GM12878 (cell line): ENCODE measurements at regions not wholly inside any gene's neighbourhood (a gene's known extent, or its start where the extent isn't known, plus 50 kb on each side); places are given as distances from the start of the nearest gene placed in this dataset.

Experiments
- ATF7 ChIP-seq: fragments of 450-650 bp; IDR thresholded peaks from 2 replicates; pipeline ENCODE4 v1.6.1; 2016; ENCODE audit warnings: low read depth, mild to moderate bottlenecking
- BCL11A ChIP-seq: IDR thresholded peaks from 2 replicates; pipeline ENCODE4 v1.6.1; 2011; ENCODE audit warnings: low read depth, low read length
- BMI1 ChIP-seq: fragments of 450-650 bp; IDR thresholded peaks from 2 replicates; pipeline ENCODE4 v1.6.1; 2016; ENCODE audit warnings: mild to moderate bottlenecking, moderate library complexity, borderline replicate concordance
- CBFB ChIP-seq: IDR thresholded peaks from 2 replicates; pipeline ENCODE4 v1.6.1; 2016; ENCODE audit warnings: antibody characterized with exemption, low read depth
- MEF2A ChIP-seq: IDR thresholded peaks from 2 replicates; pipeline ENCODE4 v1.6.1; 2011; ENCODE audit warnings: low read depth, mild to moderate bottlenecking, low read length, moderate library complexity; ENCODE audit not compliant: insufficient read depth
- MYC ChIP-seq: IDR thresholded peaks from 2 replicates; pipeline ENCODE4 v1.6.1; 2011; ENCODE audit warnings: mild to moderate bottlenecking, low read length, moderate library complexity, inconsistent platforms; ENCODE audit not compliant: insufficient read depth, insufficient replicate concordance, insufficient read length, severe bottlenecking
- NRF1 ChIP-seq: conservative IDR thresholded peaks from 2 replicates; pipeline ENCODE4 v1.6.1; 2011; ENCODE audit warnings: mild to moderate bottlenecking, low read depth, low read length, improper control_type of control experiment
- REST ChIP-seq: IDR thresholded peaks from 2 replicates; pipeline ENCODE4 v1.6.1; 2012; ENCODE audit warnings: mild to moderate bottlenecking, low read depth, low read length
- SRF ChIP-seq, 2 experiments: IDR thresholded peaks; 2 replicates each; pipeline ENCODE4 v1.6.1; 2011; ENCODE audit warnings: low read depth in 2 of 2, low read length in 2 of 2, mild to moderate bottlenecking in 1 of 2, moderate library complexity in 1 of 2
- TAF1 ChIP-seq: IDR thresholded peaks from 2 replicates; pipeline ENCODE4 v1.6.1; 2011; ENCODE audit warnings: mild to moderate bottlenecking, low read depth, low read length, borderline replicate concordance
- ZNF687 ChIP-seq: fragments of 450-650 bp; IDR thresholded peaks from 2 replicates; pipeline ENCODE4 v1.6.1; 2017; ENCODE audit warnings: mild to moderate bottlenecking, moderate library complexity

DNA sequence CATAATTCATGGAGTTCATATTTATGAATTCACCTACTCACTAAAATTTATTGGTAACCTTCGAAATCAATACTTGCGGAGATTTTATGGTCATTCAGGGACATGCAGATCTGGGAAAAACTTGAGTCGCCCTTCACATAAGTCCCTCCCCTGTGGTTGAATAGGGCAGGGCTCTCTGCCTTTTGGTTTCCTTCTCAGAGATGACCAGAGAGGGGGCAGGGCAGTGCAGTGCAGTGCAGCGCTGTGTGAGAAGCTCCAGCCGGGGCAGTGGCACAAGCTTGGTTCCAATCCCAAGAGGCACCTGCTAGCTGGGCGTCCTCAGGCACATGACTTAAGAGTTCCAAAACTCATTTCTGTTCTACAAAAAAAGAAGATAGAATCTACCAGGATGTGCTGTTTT, 274.4 kb upstream of the RAB6C start:
- TF ChIP-seq TAF1 (no peak), CBFB (no peak), SRF (IDR thresholded peaks at IDR 0.05; ENCODE audit: low read depth in 2 of 2, low read length in 2 of 2) (no peak), REST (no peak), ZNF687 (no peak), ATF7 (no peak), BCL11A (no peak), NRF1 (no peak), MEF2A (no peak), BMI1 (no peak), MYC (no peak)
